ENCODE measurements at regions not wholly inside any gene's neighbourhood (a gene's known extent, or its start where the extent isn't known, plus 50 kb on each side); places are given as distances from the start of the nearest gene placed in this dataset.
"Not testable (repeated sequence)": the region's sequence is repeated elsewhere in the genome, so short reads cannot be mapped to it uniquely, and the experiment has no call there.

GRCh38 chr18:40152859-40153258, 1802.2 kb upstream of the PIK3C3 start:
- Histone ChIP-seq H3K27me3 (no peaks in the 10 kb centered on the region), H3K4me1 (no peaks in the 10 kb centered on the region), H3K36me3 (no peaks in the 10 kb centered on the region), H3K27ac (no peak overlapping the region), H3K9me3 (no peaks in the 10 kb centered on the region), H3K4me3 (no peak overlapping the region)
- no peak for ATAC-seq
- intact Hi-C loops (cut with DNase I): no loop called here
- no peak for TF ChIP-seq CTCF (IDR thresholded peaks at IDR 0.05)
- no peak for TF ChIP-seq POLR2A (IDR thresholded peaks at IDR 0.05)
- DNase-seq: no peak

GRCh38 chr18:40148960-40149359, 1806.1 kb upstream of the PIK3C3 start:
- no peaks in the 10 kb centered on the region for H3K27me3 ChIP-seq
- no peaks in the 10 kb centered on the region for H3K9me3 ChIP-seq
- intact Hi-C loops (cut with DNase I): no loop called here
- H3K36me3 ChIP-seq: no peaks in the 10 kb centered on the region
- ATAC-seq (no peak), DNase-seq (no peak)
- TF ChIP-seq POLR2A (IDR thresholded peaks at IDR 0.05): no peak
- no peak overlapping the region for H3K4me3 ChIP-seq
- no peak overlapping the region for H3K27ac ChIP-seq
- H3K4me1 ChIP-seq: no peaks in the 10 kb centered on the region
- 51% methylated on average over 4 of the region's 4 CpGs for WGBS (ENCODE audit: insufficient coverage, low coverage, low lambda C conversion rate, missing lambda C conversion rate)

GRCh38 chr18:40133253-40133652, 1821.8 kb upstream of the PIK3C3 start:
- no peaks in the 10 kb centered on the region for H3K36me3 ChIP-seq
- DNase-seq (no peak), ATAC-seq (no peak)
- intact Hi-C loops (cut with DNase I): no loop called here
- H3K27ac ChIP-seq: no peak overlapping the region
- no peaks in the 10 kb centered on the region for H3K27me3 ChIP-seq
- TF ChIP-seq POLR2A (IDR thresholded peaks at IDR 0.05) (no peak), CTCF (IDR thresholded peaks at IDR 0.05) (no peak)
- WGBS (ENCODE audit: insufficient coverage, low coverage, low lambda C conversion rate, missing lambda C conversion rate): 49% methylated on average over 2 of the region's 2 CpGs
- no peaks in the 10 kb centered on the region for H3K9me3 ChIP-seq
- no peaks in the 10 kb centered on the region for H3K4me1 ChIP-seq
- no peak overlapping the region for H3K4me3 ChIP-seq

- ATAC-seq; H3K27ac ChIP-seq; H3K27me3 ChIP-seq; H3K36me3 ChIP-seq; intact Hi-C loops (cut with DNase I); H3K4me1 ChIP-seq; H3K9me3 ChIP-seq; DNase-seq; H3K4me3 ChIP-seq: not testable (repeated sequence)
- 44% methylated on average over 4 of the region's 4 CpGs for WGBS (ENCODE audit: insufficient coverage, low coverage, low lambda C conversion rate, missing lambda C conversion rate)
These were observed 1822.6 kb upstream of the PIK3C3 start for GRCh38 chr18:40132438-40132837.

- no peak overlapping the region for H3K27ac ChIP-seq
- WGBS (ENCODE audit: insufficient coverage, low coverage, low lambda C conversion rate, missing lambda C conversion rate): 50% methylated on average over 2 of the region's 2 CpGs
- H3K4me1 ChIP-seq: no peaks in the 10 kb centered on the region
- DNase-seq (no peak), ATAC-seq (no peak)
- TF ChIP-seq CTCF (IDR thresholded peaks at IDR 0.05) (no peak), POLR2A (IDR thresholded peaks at IDR 0.05) (no peak)
- no peaks in the 10 kb centered on the region for H3K36me3 ChIP-seq
- intact Hi-C loops (cut with DNase I): no loop called here
- no peaks in the 10 kb centered on the region for H3K27me3 ChIP-seq
- H3K9me3 ChIP-seq: no peaks in the 10 kb centered on the region
- no peak overlapping the region for H3K4me3 ChIP-seq
These were observed 1830.9 kb upstream of the PIK3C3 start for GRCh38 chr18:40124107-40124506.

GRCh38 chr18:40120796-40121391, 1834.1 kb upstream of the PIK3C3 start:
- TF ChIP-seq POLR2A (IDR thresholded peaks at IDR 0.05): no peak
- TF ChIP-seq CTCF (IDR thresholded peaks at IDR 0.05): no peak
- no peaks in the 10 kb centered on the region for H3K36me3 ChIP-seq
- no peak overlapping the region for H3K4me3 ChIP-seq
- H3K27ac ChIP-seq: no peak overlapping the region
- no peaks in the 10 kb centered on the region for H3K27me3 ChIP-seq
- no peak for ATAC-seq
- no peaks in the 10 kb centered on the region for H3K9me3 ChIP-seq
- DNase-seq: no peak
- H3K4me1 ChIP-seq: no peaks in the 10 kb centered on the region
- intact Hi-C loops (cut with DNase I): no loop called here
- WGBS (ENCODE audit: insufficient coverage, low coverage, low lambda C conversion rate, missing lambda C conversion rate): 15% methylated on average over 2 of the region's 2 CpGs
